AG08396 (cell line): ENCODE measurements at regions not wholly inside any gene's neighbourhood (a gene's known extent, or its start where the extent isn't known, plus 50 kb on each side); places are given as distances from the start of the nearest gene placed in this dataset.

Experiments
- DNase-seq: peaks from one replicate; pipeline ENCODE4 v3.0.0; 2012; ENCODE audit warnings: low spot score, mixed read lengths

- no peak for DNase-seq
Measured at GRCh38 chr18:22330508-22330907, 87.2 kb downstream of the CTAGE1 start.

GRCh38 chr18:22325396-22325795, 92.3 kb downstream of the CTAGE1 start:
- no peak for DNase-seq

GRCh38 chr18:22324191-22325131, 93.3 kb downstream of the CTAGE1 start:
- DNase-seq, result no peak

- DNase-seq, result no peak
Measured at GRCh38 chr18:22322243-22322691, 95.4 kb downstream of the CTAGE1 start.

- DNase-seq, result no peak
Measured at GRCh38 chr18:22320771-22321170, 96.9 kb downstream of the CTAGE1 start.

- no peak for DNase-seq
Measured at GRCh38 chr18:22320155-22320554, 97.6 kb downstream of the CTAGE1 start.

- DNase-seq, result no peak
Measured at GRCh38 chr18:22318745-22319407, 98.8 kb downstream of the CTAGE1 start.

GRCh38 chr18:22314420-22314819, 103.3 kb downstream of the CTAGE1 start:
- DNase-seq, result peak; percentile 74

GRCh38 chr18:22314001-22314400, 103.7 kb downstream of the CTAGE1 start:
- DNase-seq, result no peak

GRCh38 chr18:22311301-22311700, 106.4 kb downstream of the CTAGE1 start:
- no peak for DNase-seq

- DNase-seq, result no peak
Measured at GRCh38 chr18:22309191-22309590, 108.5 kb downstream of the CTAGE1 start.

GRCh38 chr18:22307528-22307927, 110.2 kb downstream of the CTAGE1 start:
- DNase-seq, result no peak

- no peak for DNase-seq
Measured at GRCh38 chr18:22303927-22304326, 113.8 kb downstream of the CTAGE1 start.

- no peak for DNase-seq
Measured at GRCh38 chr18:22302144-22302543, 115.6 kb downstream of the CTAGE1 start.

GRCh38 chr18:22300665-22301636, 116.8 kb downstream of the CTAGE1 start:
- no peak for DNase-seq

GRCh38 chr18:22297008-22297407, 120.7 kb downstream of the CTAGE1 start:
- DNase-seq, result no peak

- no peak for DNase-seq
Measured at GRCh38 chr18:22296304-22296703, 121.4 kb downstream of the CTAGE1 start.

GRCh38 chr18:22293417-22293816, 124.0 kb downstream of the GATA6 start:
- no peak for DNase-seq

GRCh38 chr18:22290004-22290403, 120.6 kb downstream of the GATA6 start:
- no peak for DNase-seq

GRCh38 chr18:22286585-22286984, 117.2 kb downstream of the GATA6 start:
- DNase-seq, result no peak

GRCh38 chr18:22285361-22286140, 116.2 kb downstream of the GATA6 start:
- no peak for DNase-seq
